GM10266 (cell line): ENCODE measurements at regions not wholly inside any gene's neighbourhood (a gene's known extent, or its start where the extent isn't known, plus 50 kb on each side); places are given as distances from the start of the nearest gene placed in this dataset.

Source experiments
- DNase-seq: peaks from one replicate; pipeline ENCODE4 v3.0.0; 2012; ENCODE audit errors: extremely low spot score
- CTCF ChIP-seq: IDR thresholded peaks from 2 replicates; pipeline ENCODE4 v1.5.1; 2012; ENCODE audit warnings: mild to moderate bottlenecking, low read depth; ENCODE audit not compliant: control insufficient read depth, insufficient read depth; ENCODE audit errors: missing control alignments

- TF ChIP-seq CTCF = no peak
- no peak for DNase-seq
Measured at GRCh38 chr11:134477486-134477885, 65.4 kb upstream of the B3GAT1 start.

- TF ChIP-seq CTCF = no peak
- DNase-seq = no peak
Measured at GRCh38 chr11:134476435-134477021, 64.5 kb upstream of the B3GAT1 start.

DNA sequence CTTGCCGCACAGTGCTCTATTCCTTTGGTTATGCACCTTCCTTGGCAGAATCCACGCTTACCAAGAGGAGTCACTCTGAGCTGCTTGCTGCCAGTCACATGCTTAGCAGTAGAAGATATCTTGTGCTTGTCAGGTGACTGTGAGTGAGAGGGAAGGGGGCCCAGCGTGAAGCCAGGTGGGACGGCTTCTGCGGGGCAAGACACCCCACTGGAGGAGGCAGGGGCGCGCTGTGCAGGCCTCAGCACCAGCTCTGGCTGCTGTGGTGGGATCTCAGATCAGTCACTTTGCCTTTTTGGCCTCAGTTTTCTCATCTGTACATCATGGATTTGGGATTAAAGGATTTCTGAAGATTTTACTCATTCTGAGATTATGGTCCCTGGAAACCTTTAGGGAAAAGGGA lies 63.9 kb upstream of the B3GAT1 start:
- TF ChIP-seq CTCF = no peak
- DNase-seq = no peak

GRCh38 chr11:134474942-134475341 lies 62.9 kb upstream of the B3GAT1 start:
- no peak for DNase-seq
- no peak for TF ChIP-seq CTCF

- no peak for DNase-seq
- TF ChIP-seq CTCF = no peak
Measured at GRCh38 chr11:134474070-134474860, 62.2 kb upstream of the B3GAT1 start.

GRCh38 chr11:134471716-134472455 lies 59.8 kb upstream of the B3GAT1 start:
- no peak for DNase-seq
- TF ChIP-seq CTCF = no peak
